HG03469 (cell line): ENCODE measurements at regions not wholly inside any gene's neighbourhood (a gene's known extent, or its start where the extent isn't known, plus 50 kb on each side); places are given as distances from the start of the nearest gene placed in this dataset.
"Not testable (repeated sequence)": the region's sequence is repeated elsewhere in the genome, so short reads cannot be mapped to it uniquely, and the experiment has no call there.

Experiments
- ATAC-seq: cut with Tn5 transposase; IDR thresholded peaks from one replicate; pipeline ENCODE4 v1.9.1; 2021; ENCODE audit warnings: mild to moderate bottlenecking, moderate library complexity, moderate number of reproducible peaks; ENCODE audit not compliant: unreplicated experiment

DNA sequence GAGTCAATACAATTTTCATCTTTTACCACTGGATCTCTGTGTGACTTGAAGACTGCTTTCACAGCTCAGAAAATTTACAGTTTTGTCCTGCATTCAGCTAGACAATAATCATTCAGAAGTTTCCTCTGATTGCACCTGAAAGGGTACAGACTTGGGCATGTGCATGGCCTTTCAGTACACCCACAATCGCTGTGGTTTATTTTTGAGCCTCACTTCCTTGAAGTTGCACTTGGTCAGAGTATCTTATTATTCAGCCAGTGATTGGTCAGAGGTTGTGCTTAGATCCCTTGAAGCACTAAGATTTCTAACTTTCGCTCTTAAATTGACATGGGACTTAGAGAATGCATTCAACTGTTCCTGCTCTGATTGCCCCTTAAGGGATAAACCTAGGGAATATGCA lies 508.2 kb downstream of the FAM181B start:
- no peak for ATAC-seq

DNA sequence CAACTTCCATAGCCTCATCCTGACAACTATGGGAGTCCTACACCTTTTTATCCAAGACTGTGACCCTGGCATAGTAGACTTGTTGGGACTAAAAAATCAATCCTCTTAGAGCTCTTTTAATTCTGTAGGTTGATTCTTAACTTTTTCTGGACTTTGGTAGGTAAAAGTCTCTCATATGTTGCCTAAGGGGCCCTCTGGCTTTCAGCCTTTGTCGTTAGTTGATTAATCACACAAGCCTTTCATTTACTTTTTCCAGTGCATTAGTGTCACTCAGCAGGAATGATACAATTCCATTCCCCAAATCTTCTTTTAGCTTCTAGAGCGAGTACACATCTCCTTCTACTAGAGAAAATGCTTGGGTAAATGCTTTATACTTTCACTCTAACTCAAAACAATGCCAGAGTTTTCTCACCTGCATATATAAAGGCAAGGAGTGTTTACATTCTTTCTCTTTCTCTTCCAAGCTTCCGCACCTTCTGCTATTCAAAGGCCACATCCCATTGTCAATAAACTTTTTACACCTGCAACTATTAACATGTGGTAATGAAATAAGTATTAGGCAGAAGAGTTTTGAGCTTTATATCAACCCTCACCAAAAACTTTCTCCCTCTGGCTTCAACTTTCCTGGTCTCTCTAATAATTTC lies 516.6 kb downstream of the FAM181B start:
- no peak for ATAC-seq

DNA sequence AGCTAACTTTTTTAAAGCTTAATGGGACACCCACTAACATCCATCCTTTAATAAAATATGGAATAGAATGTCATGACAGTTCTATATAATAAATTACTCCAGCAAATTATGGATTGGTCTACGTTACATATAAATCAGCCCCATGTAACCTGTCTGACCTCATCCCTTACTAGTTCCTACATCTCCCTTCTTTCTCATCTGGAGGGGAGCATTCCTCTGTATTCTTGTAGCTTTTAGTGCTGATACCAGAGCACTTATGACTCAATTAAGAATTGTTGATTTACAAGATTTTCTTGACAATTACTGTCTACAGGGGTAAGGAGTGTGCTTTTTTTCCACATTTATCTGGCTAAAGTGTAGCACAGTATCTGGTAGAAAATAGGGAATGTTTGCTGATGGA lies 523.7 kb downstream of the FAM181B start:
- ATAC-seq, result no peak

DNA sequence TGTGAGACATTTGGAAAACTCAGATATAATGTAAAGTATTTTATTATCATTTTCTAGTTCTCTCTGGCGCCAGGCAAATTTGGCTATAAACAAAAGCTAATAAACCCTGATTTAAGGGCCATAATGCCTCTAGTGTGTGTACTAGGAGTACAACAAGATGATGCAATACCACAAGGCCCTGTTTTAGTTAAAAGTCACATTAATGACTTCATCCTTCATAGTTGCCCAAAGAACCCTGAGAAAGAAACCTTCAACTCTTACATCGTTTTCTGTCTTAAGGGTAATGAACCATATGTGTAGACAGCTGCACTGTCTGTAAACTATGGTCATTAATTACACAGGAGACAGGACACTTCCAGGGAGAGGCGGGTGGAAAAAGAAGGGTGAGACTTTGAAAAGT lies 538.4 kb downstream of the FAM181B start:
- no peak for ATAC-seq

DNA sequence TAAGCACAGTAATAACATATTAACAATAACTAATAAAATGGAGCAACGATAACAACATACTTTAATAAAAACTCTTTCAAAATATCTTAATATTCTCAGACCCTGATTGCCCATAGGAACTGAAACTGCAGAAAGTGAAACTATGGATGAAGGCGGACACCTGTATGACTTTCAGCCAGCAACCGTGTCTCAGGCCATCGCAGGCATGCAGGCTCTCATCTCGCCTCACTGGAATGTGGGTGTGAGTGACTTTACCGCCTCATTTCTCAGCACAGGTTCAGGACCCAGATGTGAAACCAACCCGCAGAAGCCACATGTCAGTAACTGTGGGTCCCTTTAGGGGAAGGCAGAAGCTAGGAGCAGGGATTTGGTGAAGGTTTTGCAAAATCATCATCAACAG lies 539.1 kb downstream of the FAM181B start:
- no peak for ATAC-seq

DNA sequence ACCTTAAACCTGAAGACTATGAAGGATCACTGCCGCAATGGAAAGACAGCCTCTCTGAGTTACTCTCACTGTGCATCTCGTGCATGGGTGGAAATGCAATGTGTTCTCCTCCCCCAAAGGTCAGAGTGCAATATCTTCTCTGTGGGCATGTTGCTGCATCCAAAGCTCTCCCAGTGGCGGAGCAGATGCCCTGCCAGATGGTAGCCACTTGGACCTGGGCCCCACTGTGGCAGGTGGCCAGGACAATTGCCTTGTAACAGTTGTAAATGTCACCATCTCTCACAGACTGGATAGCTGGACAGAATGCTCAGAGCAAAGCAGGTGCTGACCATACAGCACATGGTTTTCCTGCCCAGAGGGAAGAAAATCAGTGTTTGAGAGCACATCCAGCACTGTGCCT lies 542.0 kb downstream of the FAM181B start:
- ATAC-seq, result no peak

DNA sequence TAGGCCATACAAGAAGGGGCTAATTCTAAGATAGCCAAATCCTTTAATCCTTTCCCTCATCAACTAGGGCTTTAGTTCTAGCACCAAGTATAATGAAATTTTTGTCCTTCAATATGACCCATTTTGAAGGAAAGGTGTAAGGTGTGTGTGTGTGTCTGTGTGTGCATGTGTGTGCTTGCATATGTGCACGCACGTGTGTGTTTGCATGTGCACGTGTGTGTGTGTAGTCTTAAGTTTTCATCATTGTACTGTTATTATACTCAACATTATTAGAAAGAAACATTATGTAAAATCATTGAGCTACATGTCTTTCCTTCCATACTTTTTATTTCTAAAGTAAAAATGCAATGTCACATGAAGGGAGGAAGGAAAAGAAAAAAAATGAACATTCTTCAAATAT lies 547.7 kb downstream of the FAM181B start:
- ATAC-seq, result no peak

DNA sequence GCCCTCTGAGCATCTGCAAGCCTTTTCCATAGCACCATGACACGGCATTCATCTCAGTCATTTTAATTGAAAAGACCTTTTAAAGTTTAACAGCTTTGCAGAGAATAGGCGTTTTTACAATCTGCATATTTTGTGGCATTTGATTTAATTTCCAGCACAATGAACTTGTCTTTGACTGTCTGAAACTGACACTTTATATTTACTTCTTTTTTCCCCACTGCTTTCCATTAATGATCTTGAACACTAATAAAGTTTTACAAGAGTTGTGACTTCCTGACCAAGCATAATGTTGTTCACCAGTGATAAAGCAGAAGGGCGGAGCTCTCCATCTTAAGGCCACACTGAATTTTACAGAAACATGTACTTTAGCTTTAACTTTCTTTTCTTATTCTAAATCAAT lies 548.7 kb downstream of the FAM181B start:
- no peak for ATAC-seq

DNA sequence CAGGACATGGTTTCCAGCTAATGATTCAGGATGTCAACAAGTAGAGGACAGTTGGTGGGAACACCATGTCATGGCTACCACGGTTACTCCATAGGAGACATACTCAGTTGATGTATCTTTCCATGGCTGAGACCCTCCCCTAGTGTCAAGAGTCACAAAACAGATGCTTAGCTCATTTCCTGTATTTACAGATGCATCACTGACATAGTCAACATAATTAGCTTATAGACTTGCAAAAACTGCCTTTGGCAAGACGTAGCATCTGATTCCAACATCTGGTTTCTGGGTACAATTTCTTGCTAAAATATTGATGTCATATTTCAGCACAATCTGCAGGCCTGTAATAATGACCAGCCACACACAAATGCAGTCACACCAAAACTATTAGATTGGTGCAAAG lies 550.3 kb downstream of the FAM181B start:
- no peak for ATAC-seq

DNA sequence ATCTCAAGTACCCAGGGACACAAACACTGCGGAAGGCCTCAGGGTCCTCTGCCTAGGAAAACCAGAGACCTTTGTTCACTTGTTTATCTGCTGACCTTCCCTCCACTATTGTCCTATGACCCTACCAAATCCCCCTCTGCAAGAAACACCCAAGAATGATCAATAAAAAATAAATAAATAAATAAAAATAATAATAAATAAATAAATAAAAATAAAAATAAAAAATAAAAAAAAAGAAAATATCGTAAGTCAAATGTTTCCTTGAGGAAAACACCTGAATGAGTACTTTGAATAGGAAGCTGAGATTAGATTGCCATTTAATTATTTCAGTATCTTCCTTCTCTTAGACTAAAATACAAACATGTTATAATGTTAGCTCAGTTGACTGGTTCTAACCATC lies 551.0 kb downstream of the FAM181B start:
- not testable (repeated sequence) for ATAC-seq

DNA sequence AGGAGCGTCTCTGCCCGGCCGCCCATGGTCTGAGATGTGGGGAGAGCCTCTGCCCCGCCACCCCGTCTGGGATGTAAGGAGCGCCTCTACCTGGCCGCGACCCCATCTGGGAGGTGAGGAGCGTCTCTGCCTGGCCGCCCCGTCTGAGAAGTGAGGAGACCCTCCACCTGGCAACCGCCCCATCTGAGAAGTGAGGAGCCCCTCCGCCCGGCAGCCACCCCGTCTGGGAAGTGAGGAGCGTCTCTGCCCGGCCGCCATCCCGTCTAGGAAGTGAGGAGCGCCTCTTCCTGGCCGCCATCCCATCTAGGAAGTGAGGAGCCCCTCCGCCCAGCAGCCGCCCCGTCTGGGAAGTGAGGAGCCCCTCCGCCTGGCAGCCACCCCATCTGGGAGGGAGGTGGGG lies 551.9 kb downstream of the FAM181B start:
- not testable (repeated sequence) for ATAC-seq

DNA sequence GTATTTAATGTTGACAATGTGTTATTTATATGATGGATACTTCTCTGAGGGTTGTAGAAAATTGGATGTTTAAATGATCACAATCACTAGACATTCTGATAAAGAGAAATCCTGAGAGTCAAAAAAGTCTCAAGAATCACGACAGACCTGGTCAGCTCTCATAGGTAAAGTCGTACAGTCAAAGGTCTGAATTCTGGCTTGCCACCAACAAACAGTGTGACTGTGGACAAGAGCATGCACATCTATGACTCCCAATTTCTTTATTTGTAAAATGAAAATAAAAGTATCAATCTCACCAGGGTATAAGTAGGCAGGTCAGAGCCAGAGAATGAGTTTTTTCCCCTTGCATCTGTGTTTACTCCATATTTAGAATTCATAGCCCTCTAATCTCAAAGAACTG lies 556.7 kb downstream of the FAM181B start:
- no peak for ATAC-seq

DNA sequence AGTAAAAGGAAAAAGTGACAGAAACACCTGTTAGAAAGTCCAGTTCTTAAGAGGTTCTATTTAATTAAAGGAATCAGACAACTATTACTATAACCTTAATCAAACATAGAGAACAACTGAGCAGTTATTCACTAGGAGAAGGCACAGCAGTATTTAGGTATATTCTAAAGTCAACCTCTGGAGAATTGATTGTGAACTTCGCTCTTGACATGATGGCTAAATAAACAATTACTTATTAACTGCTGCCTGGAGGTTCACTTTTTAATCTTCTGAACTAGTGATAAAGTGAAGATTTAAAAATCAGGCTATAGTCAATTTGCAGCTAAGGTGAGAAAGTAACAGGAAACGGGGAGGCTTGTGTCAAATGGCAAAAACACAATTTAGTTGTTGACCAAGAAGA lies 557.3 kb downstream of the FAM181B start:
- no peak for ATAC-seq

DNA sequence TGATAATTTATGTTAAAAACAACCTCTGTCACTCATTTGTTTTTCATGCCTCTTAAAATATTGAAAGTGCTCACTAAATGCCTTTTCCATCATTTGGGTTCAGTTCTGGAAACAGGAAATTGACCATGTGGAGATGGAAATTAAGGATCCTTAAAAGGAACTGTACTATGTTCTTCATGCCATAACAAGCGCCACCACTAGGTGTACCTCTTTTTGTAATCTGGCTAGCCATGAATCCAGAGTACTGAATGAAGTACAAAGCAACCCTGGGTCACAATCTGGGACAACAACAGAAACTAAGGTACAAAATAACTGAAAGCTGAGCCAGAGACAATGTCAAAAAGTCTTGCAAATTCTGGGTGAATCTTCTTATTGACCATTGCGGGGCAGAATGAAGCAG lies 559.1 kb downstream of the FAM181B start:
- ATAC-seq, result no peak

DNA sequence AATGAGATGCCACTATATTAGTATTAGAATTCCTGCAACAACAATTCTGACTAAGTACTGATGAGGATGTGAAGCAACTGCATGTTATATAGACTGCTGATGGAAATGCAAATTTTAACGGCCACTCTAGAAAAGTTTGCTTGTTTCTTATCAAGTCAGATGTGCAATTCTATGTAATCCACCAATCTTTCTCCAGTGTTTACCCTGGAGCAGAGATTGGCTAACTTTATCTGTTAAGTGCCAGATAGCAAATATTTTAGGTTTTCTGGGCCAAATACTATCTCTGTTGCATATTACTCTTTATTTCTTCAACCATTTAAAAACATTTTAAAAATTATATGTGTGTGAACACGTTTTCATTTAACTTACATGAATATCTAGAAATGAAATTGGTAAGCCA lies 586.9 kb downstream of the FAM181B start:
- ATAC-seq, result no peak

DNA sequence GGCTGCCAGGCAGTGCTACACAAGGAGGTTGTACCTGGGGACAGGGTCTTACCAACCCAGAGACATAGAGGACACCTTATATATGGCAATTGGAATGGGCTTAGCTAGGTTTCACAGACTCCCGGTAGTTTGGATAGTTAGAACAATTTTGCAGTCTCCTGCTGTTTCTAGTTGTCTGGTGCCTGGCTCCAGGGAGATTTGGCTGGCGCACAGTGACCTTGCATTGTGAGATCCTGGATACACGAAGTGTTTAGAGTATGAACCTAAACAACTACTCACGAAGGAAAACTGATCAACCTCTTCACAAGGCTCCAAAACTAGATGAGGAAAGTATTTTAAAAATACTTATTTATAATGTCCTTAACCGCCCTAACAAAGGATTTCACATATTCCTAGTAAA lies 614.7 kb downstream of the FAM181B start:
- ATAC-seq, result no peak

DNA sequence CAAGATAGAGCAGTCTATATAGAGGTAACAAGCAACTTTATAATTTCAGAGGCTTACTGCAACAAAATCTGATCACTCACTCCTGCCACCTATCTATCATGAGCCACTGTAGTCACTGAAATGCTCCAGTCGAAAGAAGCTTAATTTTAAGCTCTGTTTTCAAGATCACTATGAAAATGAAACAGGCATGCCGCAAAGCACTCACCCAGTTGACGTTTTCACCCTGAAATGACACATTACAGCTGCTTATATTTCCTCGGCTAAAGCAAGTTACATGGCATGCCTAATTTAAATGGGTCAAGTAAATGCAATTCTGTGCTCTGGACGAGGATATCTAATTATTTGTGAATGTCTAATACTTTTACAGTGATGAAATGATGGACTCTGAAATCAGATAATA lies 616.3 kb downstream of the FAM181B start:
- no peak for ATAC-seq

DNA sequence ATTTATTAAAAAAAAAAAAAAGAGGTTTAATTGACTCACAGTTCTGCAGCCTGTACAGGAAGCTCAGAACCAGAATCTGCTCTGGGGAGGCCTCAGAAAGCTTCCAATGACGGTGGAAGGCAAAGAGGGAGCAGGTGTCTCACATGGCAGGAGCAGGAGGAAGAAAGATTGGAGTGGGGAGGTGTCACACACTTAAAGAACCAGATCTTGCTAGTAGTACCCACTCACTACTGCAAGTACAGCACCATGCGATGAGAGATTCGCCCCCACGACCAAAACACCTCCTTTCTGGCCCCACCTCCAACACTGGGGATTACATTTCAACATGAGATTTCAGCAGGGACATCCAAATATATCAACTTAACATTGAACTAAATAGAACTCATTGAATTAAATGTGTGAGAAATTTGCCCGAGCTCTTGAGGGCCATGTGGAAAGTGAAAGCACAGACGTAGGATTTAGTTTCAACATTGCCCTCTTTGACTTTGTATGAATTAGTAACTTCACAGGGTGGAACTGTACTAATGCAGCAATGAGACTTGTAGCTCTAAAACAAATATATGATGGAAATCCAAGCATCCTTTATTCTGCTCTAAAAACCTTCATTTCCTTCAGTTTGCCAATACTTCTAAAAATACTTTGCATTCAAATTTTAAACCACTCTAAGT lies 628.2 kb downstream of the FAM181B start:
- no peak for ATAC-seq

DNA sequence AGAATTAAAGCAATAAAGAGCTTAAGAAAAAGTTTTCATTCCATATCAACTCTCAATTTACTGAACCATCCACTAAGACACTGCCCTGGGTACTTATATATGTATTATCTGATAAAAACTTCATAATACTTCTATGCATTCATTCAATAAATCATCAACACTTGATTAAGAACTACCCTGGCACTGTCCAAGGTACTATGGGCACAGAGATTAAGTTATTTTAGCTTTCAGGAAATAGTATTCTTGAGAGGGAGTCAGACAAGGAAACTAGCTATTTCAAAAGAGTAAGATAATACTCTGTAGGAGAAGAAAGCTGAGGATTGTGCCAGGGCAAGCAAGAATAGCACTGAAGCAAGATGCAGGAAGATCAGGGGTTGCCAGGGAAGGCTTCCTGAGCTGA lies 640.8 kb downstream of the FAM181B start:
- ATAC-seq, result no peak

DNA sequence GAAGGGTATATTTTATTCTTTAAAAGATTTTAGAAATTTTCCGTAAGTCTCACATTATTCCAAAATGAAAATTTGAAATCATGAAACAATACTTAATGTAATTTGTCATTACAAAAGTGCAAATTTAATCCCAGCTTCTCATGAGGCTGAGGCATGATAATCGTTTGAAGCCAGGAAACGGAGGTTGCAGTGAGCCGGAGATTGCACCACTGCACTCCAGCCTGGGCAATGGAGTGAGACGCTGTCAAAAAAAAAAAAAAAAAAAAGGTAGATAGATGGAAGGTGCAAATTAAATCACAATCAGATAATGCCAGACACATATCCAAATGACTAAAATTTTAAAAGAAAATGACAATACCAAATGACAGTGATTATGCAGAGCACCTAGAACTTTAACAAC lies 644.2 kb downstream of the FAM181B start:
- ATAC-seq, result no peak

DNA sequence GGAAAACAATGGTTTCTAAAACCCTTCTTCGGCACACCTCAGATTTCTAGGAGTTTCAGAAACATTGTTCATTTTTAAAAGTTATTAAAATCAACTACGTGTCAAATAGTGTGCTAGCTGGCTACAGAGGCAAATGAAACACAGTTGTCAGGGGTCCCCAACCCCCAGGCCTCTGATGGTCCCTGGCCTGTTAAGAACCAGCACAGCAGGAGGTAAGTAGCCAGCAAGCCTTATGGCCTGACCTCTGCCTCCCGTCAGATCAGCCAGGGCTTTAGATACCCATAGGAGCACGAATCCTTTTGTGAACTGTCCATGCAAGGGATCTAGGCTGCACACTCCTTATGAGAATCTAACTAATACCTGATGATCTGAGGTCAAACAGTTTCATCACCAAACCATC lies 648.2 kb downstream of the FAM181B start:
- no peak for ATAC-seq

DNA sequence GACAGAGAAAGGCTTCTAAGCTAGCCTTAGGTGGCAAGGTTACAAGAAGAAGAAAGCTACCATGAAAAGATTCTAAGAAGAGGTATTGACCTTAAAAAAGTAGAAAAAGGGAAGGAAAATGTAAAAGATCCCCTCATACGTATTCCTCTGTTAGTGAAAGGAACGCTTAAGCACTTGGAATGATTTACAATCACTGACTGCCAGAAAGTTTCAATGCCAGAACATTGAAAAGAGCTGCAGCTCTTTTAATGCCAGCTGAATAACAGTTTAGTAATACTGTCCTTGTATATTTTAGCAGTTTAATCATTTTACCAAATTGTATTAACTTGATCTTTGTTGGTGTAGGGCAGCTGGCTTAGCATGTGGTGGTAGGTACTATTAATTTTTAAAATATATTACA lies 650.7 kb downstream of the FAM181B start:
- no peak for ATAC-seq

DNA sequence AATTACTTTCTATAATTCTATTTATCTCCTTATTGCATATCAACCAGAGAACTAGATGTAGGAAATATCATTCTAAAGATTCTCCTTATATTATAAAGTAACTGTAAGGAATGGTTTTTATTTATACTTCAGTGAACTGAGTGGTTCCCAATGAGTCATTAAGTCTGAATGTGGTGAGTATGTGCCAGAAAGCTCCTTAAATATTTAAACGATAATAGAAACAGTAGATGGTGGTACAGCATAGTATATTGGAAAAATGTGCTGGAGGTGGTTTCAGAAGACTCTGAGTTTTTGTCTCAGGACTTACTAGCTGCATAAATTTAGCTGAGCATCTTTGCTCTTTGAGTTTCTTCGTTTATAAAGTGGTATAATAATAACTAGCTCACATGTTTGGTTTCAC lies 653.5 kb downstream of the FAM181B start:
- no peak for ATAC-seq
